ENCODE measurements at regions not wholly inside any gene's neighbourhood (a gene's known extent, or its start where the extent isn't known, plus 50 kb on each side); places are given as distances from the start of the nearest gene placed in this dataset.

DNA sequence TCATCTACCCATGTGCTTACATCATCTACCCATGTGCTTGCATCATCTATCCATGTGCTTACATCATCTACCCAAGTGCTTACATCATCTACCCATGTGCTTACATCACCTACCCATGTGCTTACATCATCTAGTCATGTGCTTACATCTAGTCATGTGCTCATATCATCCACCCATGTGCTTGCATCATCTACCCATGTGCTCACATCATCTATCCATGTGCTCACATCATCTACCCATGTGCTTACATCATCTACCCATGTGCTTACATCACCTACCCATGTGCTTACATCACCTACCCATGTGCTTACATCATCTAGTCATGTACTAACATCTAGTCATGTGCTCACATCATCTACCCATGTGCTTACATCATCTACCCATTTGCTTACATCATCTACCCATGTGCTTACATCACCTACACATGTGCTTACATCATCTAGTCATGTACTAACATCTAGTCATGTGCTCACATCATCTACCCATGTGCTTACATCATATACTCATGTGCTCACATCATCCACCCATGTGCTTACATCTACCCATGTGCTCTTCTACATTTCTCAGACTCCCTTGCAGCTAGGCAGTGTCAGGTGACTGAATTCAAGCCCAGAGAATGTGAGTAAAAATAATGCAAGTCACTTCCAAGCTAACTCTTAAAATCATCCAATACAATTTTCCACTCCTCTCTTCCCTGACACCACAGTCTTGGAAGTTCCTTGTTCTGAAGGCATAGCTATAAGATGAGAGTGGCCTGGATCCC lies 196.8 kb downstream of the CBLN1 start:
- no peak for DNase-seq
- intact Hi-C loops (cut with DNase I): no loop called here

DNA sequence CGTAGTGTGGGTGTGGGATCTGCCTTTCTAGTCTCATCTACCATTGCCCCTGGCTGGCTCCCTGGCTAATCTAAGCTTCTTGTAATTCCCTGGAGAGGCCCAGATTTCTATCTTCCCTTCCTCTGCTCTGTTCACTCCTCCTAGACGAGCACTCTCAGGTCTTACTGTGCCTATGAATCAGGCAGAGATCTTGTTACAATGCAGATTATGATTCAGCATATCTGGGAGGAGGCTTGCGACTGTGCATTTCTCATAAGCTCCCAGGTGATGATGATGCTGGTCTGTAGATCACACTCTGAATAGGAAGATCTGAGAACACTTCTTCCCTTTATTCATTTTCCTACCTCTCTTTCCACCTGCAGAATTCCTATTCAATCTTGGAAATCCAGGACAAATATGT lies 200.1 kb downstream of the CBLN1 start:
- intact Hi-C loops (cut with DNase I): no loop called here
- no peak for DNase-seq

DNA sequence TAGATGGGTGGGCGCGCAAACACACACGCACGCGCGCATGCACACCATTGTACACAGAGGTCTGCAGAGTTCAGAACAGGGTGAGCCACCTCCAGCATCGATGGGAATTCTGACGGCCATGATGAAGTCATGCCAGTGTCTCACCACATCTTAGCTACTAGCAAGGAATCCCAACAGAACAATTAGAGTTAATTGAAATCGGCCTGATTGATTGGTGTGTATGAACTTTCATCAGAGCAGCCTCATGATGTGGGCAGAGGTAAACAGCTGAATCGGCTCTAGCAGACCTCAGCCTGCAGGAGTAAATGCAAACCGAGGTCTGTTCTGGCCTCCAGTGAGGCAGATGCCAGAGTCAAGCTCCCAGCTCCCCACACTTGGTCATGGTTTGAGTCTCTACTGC lies 200.6 kb downstream of the CBLN1 start:
- no peak for DNase-seq
- intact Hi-C loops (cut with DNase I): no loop called here

DNA sequence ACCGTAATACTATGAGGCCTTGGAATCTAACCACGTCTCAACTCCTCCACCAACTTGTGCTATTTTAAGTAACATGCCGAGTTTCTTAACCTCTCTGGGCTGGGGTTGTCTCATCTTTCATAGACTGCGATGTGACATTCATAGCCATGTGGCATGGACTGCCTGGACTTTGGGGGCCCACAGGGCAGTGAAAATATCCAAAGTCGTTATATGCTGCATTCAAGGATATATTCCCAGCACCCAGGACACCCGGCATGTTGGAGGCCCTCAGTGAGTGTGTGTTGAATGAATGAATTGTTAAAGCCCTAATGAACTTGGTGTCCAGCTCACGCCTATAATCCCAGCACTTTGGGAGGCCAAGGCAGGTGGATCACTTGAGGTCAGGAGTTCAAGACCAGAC lies 203.1 kb downstream of the CBLN1 start:
- intact Hi-C loops (cut with DNase I): no loop called here
- no peak for DNase-seq

DNA sequence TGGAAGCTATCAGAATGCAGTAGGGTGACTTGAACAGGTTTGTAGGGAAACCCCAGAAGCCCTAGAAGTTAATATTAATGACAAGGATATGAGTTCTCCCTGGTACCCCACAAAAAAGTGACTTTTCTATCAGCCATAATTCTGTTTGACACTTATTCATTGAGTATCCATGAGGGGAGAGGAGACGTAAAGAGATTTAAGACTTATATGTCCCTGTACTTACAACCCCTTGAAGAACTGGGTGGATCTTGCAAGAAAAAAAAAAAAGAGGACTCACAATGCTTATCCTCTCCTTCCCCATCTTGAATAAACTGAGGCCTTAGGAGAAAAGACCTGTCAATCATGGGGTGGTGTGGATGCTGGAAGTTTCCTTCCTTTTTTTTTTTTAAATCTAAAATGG lies 203.5 kb downstream of the CBLN1 start:
- intact Hi-C loops (cut with DNase I): no loop called here
- DNase-seq: no peak

DNA sequence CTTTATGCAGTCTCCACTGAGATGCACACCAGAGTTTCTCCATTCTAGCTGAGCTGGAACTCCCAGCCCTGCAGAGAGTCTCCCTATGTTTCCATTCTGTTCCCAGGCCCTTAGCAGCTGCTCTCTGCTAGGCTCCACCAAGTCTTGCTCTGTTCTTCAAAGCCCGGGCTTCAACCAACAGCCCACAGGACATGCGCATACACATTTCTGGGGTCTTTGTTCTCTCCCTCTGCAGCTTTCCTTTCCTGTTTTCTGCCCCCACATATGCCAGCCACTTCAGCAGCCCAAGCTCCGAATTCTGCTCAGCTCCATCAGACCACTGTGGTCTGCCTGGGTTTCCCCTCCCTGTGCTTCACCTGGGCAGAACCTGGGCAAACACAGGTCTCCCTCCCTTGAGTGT lies 205.9 kb downstream of the CBLN1 start:
- DNase-seq: no peak
- intact Hi-C loops (cut with DNase I): no loop called here

DNA sequence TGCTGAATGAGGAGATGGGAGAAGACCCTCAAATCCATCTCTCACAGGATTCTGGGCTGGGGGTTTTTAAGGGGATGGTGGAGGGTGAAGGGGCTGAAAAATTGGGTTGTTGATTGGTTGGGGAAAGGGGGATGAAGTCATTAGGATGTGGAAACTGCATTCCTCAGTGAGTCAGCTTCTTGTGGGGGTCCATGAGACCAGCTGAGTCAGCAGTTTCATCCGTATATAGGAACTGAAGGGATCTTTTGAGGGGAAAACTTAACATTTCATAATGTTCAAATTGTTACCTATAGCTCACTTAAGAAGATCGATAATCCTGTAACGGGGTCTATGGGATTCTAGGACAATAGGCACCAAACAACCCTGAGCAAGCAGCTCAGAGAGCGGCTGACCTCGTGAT lies 213.4 kb downstream of the CBLN1 start:
- intact Hi-C loops (cut with DNase I): no loop called here
- DNase-seq: no peak

DNA sequence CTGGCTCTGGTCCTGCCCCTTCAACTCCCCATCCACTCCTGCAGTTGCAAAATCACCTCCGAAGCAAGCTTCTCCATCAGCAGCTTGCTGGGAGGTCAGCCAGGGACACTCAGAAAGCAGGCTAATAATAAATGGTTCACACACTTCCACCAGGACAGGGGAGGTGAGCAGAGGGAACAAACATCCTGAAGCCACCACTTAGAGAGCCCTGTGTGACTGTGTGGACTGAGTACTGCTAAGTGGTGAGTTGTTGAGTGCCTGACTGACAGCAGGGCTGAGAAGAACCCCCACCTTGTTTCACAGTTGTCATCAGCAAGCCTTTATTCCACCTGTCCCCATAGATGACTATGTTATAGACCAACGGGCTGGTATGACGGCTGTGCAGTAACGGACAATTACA lies 213.9 kb downstream of the CBLN1 start:
- intact Hi-C loops (cut with DNase I): no loop called here
- no peak for DNase-seq

DNA sequence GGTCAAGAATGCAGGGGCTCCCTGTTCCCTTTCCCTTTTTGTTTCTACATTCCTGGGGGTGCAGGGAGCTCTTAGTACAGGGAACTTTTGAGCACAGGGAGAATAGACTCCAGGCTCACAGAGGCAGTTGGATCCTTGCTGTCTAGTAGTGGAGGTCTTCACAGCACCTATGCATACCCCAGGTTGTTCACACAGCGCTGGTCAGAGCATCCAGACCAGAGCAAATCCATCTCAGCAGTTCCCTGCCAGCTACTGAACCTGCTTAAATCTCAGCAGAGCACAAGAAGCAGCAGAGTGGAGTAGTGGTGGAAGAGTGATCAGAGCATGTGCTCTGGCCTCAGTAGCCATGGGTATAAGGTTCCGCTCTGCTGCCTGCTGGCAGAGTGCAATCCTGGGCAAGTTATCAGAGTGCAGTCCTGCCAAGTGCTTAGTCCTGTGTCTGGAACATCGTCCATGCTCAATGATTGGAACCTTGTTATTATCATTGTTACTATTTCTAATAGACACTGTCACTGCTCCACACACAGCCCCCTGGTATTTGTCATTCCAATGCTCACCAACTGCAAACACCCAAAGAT lies 220.4 kb downstream of the CBLN1 start:
- DNase-seq: peak in 1 of 10 donors; percentile 81

DNA sequence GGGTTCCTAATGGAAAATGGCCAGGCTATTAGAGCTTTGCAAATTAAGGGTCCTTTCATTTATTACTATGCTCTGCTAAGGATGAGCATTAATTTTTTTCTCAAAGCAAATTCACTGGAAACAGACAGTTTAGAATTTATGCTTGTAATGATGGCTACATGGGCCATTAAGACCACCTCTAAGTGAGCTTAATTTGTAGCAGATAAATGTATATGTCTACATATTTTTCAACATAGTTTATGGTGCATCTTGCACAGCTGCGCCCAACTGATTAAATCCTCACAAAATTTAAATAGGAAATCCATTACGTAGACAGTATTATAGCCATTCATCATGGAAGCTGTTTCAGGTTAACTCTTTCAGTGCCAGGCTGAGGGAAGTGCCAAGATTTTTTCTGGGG lies 220.9 kb downstream of the CBLN1 start:
- intact Hi-C loops (cut with DNase I): no loop called here

More for the DNA sequence above, 220.4 kb downstream of the CBLN1 start:
- intact Hi-C loops (cut with DNase I): no loop called here

DNA sequence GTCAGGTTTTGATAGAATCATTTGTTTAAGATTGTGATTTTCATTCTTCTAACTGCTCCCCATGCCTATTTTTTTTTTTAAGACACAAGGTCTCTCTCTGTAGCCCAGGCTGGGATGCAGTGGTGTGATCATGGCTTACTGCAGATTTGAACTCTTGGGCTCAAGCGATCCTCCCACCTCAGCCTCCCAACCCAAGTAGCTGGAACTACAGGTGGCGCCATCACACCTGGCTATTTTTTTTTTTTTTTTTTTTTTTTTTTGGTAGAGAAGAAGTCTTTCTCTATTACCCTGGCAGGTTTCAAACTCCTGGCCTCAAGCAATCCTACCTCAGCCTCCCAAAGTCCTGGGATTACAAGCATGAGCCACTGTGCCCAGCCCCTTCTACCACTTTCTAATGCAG lies 223.3 kb downstream of the CBLN1 start:
- no peak for DNase-seq
- intact Hi-C loops (cut with DNase I): no loop called here

More for the DNA sequence above, 220.9 kb downstream of the CBLN1 start:
- no peak for DNase-seq

DNA sequence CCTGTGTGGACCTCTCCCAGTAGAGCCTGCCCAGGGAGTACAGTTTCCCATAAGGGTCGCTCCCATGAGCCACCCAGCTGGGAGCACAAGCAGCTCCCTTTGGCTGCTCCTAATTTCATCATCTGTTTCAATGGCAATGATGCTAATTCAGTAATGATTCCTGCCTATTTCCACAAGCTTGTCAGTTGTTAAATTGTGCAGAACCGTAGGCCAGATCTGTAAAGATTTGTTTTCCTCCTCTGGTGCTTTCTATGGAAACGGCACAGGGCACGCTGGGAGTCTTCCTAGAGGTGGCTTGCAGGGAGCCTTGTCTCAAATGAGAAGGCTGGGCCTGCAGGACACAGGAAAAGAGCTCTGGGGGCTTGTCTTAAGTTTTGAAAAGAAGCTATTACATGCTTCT lies 223.7 kb downstream of the CBLN1 start:
- intact Hi-C loops (cut with DNase I): no loop called here
- DNase-seq: no peak

DNA sequence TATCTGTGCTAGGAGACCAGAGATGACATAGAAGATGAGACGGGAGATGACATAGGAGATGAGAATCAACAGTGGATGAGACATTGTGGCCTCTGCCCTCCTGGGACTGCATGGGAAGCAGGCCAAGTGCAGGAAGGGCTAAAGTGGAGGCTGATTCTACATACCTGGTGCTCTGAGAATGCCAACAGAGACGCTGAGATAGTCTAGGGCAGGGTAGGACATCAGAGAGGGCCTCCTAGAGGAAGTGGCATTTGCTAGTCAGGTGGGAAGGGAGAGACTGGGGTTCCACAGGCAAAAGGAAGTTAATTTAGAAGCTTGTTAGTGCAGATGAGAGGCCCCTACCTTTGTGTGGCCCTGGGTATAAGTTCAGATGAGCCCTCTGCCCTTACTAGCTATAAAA lies 224.2 kb downstream of the CBLN1 start:
- intact Hi-C loops (cut with DNase I): no loop called here
- no peak for DNase-seq

DNA sequence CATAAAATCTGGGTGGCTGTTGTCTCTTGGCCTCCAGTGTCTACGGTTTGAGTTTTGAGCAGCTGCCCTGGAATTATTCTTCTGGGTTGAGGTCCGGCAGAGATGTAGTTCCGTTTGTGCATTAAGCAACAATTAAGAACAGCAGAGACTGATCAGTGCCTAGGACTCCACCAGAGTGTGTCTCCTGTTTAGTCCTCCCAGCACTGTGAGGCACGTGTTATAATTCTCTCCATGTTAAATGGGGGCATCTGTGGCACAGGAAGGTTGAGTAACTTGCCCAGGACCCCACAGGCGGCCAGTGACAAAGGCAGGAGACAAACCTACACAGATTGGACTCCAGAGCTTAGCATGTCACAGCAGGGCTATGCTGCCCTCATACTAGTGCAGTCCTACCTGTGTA lies 225.1 kb downstream of the CBLN1 start:
- no peak for DNase-seq
- intact Hi-C loops (cut with DNase I): no loop called here

DNA sequence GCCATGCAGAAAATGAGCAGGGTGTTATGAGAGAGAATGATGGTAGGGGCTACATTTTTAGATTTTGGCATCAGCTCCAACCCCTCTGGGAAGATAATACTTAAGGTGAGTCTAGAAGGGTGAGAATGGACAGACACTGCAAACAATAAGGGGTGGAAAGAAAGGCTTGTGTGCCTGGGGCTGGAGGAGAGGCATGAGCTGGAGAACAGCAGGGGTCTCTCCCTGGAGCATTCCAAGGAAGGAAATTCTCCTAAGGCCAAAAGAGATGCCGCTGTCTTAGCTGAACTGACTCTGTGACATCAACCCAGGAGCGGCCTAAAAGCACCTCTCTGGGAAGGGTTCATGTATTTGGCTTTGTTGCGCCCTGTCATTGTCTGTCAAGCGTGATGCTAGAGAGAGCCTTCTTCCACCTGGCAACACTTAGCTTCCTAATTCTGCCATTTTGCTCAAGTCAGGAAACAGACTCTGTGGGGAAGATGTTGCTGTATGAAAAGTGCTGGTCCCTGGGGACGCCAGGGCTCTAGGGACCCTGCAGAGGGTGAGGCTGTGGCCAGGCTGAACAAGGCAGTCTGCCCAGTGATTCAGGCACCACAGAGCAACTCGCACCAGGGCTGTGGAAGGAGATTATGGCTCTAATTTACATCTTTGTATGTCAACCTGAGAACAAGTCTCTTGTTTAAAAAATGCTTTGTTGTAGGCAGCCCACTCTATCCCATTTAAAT lies 225.7 kb downstream of the CBLN1 start:
- no peak for DNase-seq
- intact Hi-C loops (cut with DNase I): no loop called here

DNA sequence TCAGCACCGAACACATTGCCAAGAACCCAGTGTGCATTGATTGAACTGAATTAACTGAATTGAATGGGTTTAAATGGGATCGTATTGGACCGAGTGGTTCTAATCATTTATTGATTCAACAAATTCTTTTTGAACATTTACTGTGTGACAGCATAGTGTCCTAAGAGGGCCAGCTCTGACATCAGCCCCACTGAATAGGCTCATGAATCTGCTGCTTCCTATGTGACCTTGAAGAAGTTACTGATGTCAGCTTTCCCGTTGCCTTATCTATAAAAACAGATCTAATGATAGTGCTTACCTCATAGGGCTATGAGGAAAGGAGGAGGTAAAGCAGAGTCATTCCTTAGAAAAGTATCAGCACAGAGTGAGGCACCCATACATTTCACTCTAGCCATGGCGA lies 226.3 kb downstream of the CBLN1 start:
- DNase-seq: no peak
- intact Hi-C loops (cut with DNase I): no loop called here

DNA sequence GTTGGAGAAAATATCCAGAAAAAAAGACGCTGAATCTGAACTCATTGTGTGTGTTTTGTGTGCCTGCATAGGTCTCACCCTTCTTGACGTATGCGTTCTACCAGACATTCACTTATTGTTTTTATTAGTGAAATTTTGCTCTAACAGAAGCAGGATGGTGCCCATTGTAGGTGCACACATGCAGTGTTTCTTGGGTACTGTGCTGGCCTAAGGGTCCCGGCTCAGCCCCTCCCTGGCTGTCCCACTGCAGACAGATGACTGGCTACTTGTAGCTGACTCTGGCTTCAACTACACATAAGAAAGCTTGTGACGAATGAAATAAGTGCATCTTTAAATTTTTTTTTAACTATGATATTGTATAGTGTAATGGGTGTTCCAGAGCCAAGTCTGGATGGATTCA lies 227.0 kb downstream of the CBLN1 start:
- intact Hi-C loops (cut with DNase I): no loop called here
- DNase-seq: no peak

DNA sequence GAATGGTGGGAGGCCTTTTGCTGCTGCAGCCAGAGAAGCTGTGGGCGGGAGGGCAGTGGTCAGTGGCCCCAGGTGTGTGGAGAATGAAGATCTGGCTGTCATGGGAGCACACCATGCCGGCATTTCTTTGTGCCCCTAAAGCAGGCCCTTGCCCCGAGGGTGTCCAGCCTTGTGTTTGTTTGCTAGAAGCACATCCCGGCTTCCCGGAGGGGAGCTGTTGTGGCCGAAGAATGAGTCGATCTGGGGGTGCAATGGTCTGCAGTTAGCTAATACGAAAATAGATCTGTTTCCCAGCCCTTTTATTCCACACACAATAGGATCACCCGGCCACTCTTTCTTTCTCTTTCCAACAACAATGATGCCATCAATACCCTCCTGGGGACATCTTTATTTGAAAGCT lies 228.8 kb downstream of the CBLN1 start:
- intact Hi-C loops (cut with DNase I): no loop called here
- no peak for DNase-seq

DNA sequence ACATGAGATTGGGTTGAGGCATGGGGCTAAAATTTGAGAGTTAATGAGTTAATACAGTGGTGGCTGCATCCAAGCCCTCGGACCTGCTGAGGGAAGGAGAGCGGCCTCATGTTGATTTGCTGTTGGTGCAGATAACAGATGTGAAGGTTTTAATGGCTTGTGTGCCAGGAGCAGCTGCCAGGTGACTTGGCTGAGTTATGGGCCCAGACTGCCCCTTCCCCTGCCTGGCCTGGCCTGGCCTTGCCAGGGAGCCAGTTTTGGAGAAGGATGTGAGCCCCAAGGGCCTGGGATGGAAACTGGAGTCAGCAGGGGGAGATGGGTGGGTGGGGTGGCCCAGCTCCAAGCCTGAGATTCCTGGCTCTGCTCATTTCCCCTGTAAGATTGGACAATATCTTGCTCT lies 230.1 kb downstream of the CBLN1 start:
- intact Hi-C loops (cut with DNase I): no loop called here
- no peak for DNase-seq

DNA sequence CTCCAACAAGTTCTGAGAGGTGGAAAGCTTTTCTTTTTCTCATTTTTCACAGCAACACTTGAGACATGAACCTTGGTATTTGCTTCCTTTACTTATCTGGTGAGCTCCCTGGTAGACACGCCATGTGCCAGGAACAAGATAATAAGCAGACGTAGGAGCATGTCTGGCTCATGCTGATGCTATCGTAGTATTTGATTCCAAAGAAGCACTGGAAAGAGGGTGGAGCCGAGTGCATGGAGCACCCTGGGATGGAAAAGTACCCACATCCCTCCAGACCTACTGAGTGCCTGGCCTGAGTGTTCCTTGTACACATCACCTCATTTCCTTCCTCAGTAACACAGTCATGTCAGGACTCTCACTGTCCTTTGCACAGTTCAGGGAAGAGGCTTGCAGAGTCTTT lies 231.0 kb downstream of the CBLN1 start:
- intact Hi-C loops (cut with DNase I): no loop called here
- DNase-seq: no peak

DNA sequence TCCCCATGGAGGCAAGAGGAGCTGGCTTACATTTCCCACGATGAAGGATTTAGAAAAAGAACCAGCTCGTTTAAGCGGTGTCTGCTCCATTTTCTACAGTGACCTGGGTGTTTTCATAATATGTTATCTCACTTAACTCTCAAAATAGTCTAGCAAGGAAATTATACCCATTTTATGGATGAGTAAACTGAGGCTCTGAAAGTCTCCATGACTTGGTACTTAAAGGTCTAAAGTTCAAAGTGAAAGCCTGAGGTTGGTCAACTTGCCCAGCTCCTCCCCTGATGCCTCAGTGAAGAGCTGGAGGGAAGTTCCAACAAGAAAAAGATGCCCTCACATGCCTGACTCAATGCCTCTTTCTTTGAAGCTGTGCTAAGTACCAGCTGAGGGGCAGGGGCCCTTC lies 232.0 kb downstream of the CBLN1 start:
- intact Hi-C loops (cut with DNase I): no loop called here
- DNase-seq: no peak

DNA sequence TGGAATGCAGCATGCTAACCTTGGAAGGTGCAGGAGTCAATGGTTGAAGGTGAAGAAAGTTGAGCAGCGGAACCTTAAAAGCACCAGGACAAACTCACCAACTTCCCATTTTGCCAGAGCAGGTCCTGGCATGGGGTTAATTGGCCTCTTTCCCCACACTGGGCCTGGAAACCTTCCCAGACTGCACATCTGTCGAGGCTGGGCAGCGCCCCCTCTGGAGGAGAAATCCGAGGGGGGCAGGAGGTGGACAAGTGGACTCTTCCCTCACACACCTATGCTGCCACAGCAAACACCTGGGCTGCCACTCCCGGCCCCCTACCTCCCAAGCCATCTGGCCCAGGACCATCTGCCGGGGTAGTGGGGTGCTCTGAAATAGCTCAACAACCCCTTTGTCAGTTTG lies 232.4 kb downstream of the CBLN1 start:
- intact Hi-C loops (cut with DNase I): no loop called here
- DNase-seq: peak in 5 of 10 donors; percentile 11 to 89 (median 51)
